HUDEP-2 (cell line): ENCODE measurements at regions not wholly inside any gene's neighbourhood (a gene's known extent, or its start where the extent isn't known, plus 50 kb on each side); places are given as distances from the start of the nearest gene placed in this dataset.

Experiments
- DNase-seq, 76 experiments: peaks; one replicate each; lab custom pipeline; 2025; ENCODE audit not compliant: unreplicated experiment in 76 of 76; lab: John Stamatoyannopoulos, UW

DNA sequence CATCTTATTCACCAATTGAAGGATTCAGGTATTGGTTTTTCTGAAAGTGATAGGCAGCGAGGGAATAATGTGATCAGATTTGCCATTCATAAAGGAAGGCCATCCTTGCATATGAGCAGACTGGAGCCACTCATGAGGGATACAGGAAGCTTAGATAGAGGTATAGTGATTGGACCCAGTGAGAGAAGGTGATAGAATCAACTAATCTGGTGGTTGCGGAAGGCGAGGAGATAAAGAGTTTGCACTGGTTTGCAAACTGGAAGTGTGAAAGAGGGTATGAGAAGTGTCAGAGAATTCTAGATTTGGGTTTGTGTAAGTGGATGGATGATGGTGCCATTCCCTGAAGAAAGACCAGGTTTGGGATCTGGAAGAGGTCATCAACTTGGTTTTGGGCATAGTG, 57.3 kb upstream of the RASGEF1B start:
- no peak for DNase-seq

DNA sequence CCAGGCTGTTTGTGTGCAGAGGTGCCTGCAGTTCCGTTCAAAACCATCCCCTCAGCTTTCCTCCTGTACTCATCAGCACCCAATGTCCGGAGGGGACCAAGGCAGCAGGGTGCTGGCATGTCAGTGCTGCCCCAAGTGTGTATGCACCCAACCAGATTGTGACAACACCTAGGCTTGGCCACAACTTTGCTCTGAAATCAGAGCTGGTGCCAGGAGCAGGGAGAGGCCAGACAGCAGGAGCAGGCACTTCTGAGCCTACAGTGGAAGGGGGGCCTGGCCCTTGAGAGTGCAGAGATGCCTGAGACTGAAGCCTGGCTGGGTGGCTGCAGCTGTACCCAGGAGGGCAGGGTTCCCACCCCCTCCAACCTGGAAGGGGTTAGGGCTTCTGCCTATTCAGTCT, 56.5 kb upstream of the RASGEF1B start:
- DNase-seq = no peak

DNA sequence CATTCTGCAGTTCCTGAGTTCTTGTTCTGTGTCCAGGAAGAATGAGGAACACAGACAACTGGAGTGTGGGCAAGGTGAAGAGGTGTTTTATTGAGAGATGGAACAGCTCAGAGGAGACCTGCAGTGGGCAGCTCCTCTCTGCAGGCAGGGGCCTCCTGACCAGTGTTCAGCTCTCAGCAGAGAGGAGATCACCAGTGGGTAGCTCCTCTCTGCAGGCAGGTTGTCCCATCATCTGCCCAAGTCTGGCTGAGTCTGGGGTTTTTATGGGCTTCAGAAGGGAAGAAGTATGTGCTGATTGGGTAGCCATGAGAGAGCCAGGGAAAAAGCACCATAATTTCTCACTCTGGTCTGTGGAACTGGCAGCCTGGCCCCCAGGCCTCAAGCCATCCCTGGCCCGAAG, 56.0 kb upstream of the RASGEF1B start:
- no peak for DNase-seq

DNA sequence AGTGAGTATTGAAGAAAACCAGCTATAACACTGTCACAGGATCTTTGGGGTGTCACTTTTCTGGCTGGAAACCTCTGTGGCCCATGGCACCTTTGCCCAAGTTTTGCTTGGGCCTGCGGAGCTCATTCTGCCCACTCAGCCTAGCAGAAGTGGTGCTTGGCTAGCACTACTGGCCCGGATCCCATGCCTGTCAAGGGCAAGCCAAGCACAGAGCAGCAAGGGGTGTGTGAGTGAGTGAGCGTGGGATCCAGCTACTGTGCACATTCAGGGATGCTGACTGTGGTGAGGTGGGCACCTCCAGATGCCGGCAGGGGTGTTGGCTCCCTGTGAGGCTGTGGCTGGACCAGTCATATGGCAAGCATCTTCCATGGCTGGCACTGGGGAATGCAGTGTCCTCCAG, 55.4 kb upstream of the RASGEF1B start:
- no peak for DNase-seq

DNA sequence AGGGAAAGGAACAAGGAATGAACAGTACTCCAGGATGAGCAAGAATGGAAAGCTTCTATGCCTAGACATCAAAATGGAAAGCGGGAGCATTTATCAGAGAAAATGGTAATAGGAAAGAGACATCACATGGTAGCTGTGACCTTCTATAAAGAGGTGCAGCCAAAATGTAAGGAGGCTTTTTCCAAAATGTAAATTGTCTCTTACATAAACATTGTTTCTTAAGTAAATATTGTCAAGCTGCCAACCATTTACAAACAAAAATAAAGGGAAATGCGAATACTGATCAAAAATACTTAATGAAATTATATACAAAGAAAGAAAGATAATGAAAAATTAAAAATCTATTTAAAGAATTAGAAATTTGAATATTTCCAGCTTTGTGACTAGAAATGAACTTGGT, 55.0 kb upstream of the RASGEF1B start:
- DNase-seq = no peak

DNA sequence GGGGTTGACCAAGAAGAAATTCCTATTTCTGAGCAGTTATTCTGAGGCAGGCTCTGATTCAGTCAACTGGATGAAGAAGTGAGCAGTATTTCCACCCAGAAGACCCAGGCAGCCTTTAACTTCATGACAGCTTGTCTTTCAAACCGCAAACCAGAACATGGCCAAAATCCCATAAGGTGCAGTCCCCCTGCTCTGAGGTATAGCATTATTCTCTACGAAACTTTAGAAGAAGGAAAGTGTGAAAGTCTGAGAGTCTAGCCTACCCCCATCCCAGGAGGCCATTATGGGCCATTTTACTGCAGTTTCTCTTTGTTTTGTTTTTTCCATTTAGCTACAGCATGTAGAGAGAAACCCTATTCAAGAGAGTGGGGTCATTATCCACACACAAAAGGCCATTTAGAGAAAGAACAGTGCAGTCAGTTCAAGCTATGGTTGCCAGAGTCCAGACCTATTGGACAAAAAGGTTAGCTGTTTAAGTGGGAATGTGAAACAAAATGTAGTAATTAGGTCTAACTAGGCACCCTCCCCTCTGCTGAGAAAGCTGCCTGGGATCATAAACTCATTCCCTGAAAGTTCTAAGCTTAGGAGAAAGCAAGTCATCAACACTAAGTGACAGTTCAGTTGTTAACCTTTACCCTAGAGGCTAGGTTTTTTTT, 52.1 kb upstream of the RASGEF1B start:
- DNase-seq = no peak

DNA sequence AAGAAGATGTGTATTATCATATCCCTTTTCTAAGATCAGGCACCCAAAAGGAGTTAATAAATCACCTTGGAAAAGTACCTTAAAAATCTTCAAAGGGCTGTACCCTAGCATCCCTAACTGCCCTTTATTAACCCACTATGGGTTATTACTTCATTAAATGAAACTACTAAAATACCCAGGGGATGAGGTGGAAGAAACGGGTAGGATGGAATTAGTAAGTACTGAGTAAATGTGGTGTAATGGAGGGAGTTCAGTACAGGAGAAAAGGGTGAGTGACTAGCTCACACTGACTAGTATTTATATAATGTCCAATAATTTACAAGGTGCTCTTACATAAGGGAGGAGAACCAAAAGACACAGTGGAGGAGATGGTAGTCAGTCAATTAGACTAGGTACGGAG, 51.0 kb upstream of the RASGEF1B start:
- no peak for DNase-seq

DNA sequence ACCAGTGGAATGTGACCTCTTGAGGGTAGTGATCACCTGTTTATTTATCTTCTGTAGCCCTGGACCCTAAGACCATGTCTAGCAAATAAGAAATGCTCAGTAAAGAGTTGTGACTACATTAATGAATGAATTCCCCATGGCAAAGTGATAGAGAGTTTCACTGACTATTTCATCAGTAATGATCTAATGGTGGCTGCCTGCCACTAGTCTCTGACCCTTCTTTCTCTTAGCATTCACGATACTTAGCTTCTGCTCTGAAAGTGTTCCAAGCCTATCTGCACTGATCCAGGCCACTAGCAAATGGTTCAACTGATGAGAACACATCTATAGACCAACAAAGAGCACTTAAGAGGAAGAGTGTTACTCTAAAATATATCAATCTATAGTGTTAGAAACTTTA, 50.0 kb upstream of the RASGEF1B start:
- DNase-seq = no peak
